Pancreas (tissue), 10 donors: ENCODE measurements at regions not wholly inside any gene's neighbourhood (a gene's known extent, or its start where the extent isn't known, plus 50 kb on each side); places are given as distances from the start of the nearest gene placed in this dataset.
A peak's percentile ranks its signal among the peaks of the same experiment; 100 is the strongest.

Source experiments
- ATAC-seq, 4 donors: fragments of 200-7000 bp; cut with Tn5 transposase; one replicate each; pipeline versions ENCODE4 v1.8.0 to v1.9.1; 2020; ENCODE audit warnings: mild to moderate bottlenecking in 4 of 4, moderate library complexity in 4 of 4
- DNase-seq, 6 donors: peaks; one replicate each; pipeline ENCODE4 v3.0.0-alpha.2; 2020
- FAIRE-seq: peaks from 2 replicates; lab custom pipeline; 2012; peaks lifted over from hg19 to GRCh38; lab: Jason Lieb, UNC
- H3K27ac ChIP-seq, 4 donors: fragments of 200-600 bp; sonication (generic); 1 replicate in 3 of 4; 2 replicates in 1 of 4; pipeline versions ENCODE4 v1.5.0 to v1.8.0; 2020
- H3K27me3 ChIP-seq, 4 donors: fragments of 200-600 bp; one replicate each; pipeline ENCODE4 v1.8.0; 2021
- H3K36me3 ChIP-seq, 3 donors: fragments of 200-600 bp; sonication (generic) in 1 of 3; one replicate each; pipeline versions ENCODE4 v1.5.0 to v1.8.0; 2020 to 2021
- H3K4me1 ChIP-seq, 3 donors: fragments of 200-600 bp; one replicate each; pipeline ENCODE4 v1.8.0; 2021
- H3K4me3 ChIP-seq, 4 donors: fragments of 200-600 bp; sonication (generic) in 2 of 4; one replicate each; pipeline versions ENCODE4 v1.5.0 to v1.8.0; 2020 to 2021
- H3K9me3 ChIP-seq, 4 donors: fragments of 200-600 bp; one replicate each; pipeline ENCODE4 v1.8.0; 2021
- WGBS, 2 donors: extraction: QIAGEN DNeasy Blood & Tissue Kit; methylation state at CpG; one replicate each; pipeline ENCODE4 v1.1.7; 2013; 5-methylcytosine and 5-hydroxymethylcytosine counted together
- intact Hi-C, 3 donors: fragments of 100-400 bp; cut with DNase I; formaldehyde crosslinking; loops; one replicate each; pipeline versions ENCODE4 v1.11.1 to v1.14.2; 2022
- TF ChIP-seq, protein P1 (sequence below), 4 donors: fragments of 200-600 bp; sonication (generic) in 3 of 4; IDR thresholded peaks; one replicate each; pipeline versions ENCODE4 v1.5.0 to v1.8.0; 2021; ENCODE audit warnings: antibody characterized with exemption in 4 of 4
- donor health status: healthy with polysubstance abuse.
- donor health status: DM: no; HTN: no; CAD: no; lungs with moderate emphysema.
- donor health status: DM: no; HTN: no; CAD: no.
- donor health status: control.
- donor health status: control.
- donor health status: Bipolar disorder and iron deficiency.
- donor health status: DM: yes; HTN: yes; CAD: no.
- donor health status: DM: no; HTN: no; CAD: no.
- donor health status: DM: no; HTN: no; CAD: no.
- donor health status: DM: yes; HTN: yes; CAD: no.

- no peaks in the 10 kb centered on the region for H3K4me1 ChIP-seq
- TF ChIP-seq, protein P1, sequence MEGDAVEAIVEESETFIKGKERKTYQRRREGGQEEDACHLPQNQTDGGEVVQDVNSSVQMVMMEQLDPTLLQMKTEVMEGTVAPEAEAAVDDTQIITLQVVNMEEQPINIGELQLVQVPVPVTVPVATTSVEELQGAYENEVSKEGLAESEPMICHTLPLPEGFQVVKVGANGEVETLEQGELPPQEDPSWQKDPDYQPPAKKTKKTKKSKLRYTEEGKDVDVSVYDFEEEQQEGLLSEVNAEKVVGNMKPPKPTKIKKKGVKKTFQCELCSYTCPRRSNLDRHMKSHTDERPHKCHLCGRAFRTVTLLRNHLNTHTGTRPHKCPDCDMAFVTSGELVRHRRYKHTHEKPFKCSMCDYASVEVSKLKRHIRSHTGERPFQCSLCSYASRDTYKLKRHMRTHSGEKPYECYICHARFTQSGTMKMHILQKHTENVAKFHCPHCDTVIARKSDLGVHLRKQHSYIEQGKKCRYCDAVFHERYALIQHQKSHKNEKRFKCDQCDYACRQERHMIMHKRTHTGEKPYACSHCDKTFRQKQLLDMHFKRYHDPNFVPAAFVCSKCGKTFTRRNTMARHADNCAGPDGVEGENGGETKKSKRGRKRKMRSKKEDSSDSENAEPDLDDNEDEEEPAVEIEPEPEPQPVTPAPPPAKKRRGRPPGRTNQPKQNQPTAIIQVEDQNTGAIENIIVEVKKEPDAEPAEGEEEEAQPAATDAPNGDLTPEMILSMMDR (IDR thresholded peaks at IDR 0.05), result no peak
- no peak for FAIRE-seq
- no peaks in the 10 kb centered on the region for H3K36me3 ChIP-seq
- H3K27ac ChIP-seq, result no peak overlapping the region
- H3K4me3 ChIP-seq, result no peak overlapping the region
- no peak for DNase-seq
- intact Hi-C loops, result no loop called here
- 65 to 79% methylated on average over 6 of the region's 6 CpGs for WGBS, 2 donors
- no peaks in the 10 kb centered on the region for H3K27me3 ChIP-seq
- no peak for ATAC-seq
- no peaks in the 10 kb centered on the region for H3K9me3 ChIP-seq
Observed at GRCh38 chr1:193538680-193539079, 352.3 kb upstream of the B3GALT2 start.

DNA sequence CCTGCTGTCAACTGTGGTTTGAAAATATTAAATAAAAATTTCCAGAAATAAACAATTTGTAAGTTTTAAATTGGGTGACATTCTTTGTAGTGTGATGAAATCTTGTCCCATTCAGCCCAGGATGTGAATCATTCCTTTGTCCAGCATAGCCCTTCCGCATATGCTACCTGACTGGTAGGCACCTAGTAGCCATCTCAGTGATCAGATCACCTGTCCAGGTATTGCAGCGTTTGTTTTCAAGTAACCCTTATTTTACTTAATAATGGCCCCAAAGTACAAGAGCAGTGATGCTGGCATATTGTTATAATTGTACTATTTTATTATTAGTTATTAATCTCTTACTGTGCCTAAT lies 351.6 kb upstream of the B3GALT2 start:
- FAIRE-seq (no peak), DNase-seq (no peak), ATAC-seq (no peak)
- Histone ChIP-seq H3K27ac (no peak overlapping the region), H3K27me3 (no peaks in the 10 kb centered on the region), H3K4me3 (no peak overlapping the region), H3K36me3 (no peaks in the 10 kb centered on the region), H3K9me3 (no peaks in the 10 kb centered on the region), H3K4me1 (no peaks in the 10 kb centered on the region)
- WGBS, 2 donors, result 79 to 85% methylated on average over 2 of the region's 2 CpGs
- TF ChIP-seq, protein P1 (IDR thresholded peaks at IDR 0.05), result no peak
- intact Hi-C loops, result no loop called here

DNA sequence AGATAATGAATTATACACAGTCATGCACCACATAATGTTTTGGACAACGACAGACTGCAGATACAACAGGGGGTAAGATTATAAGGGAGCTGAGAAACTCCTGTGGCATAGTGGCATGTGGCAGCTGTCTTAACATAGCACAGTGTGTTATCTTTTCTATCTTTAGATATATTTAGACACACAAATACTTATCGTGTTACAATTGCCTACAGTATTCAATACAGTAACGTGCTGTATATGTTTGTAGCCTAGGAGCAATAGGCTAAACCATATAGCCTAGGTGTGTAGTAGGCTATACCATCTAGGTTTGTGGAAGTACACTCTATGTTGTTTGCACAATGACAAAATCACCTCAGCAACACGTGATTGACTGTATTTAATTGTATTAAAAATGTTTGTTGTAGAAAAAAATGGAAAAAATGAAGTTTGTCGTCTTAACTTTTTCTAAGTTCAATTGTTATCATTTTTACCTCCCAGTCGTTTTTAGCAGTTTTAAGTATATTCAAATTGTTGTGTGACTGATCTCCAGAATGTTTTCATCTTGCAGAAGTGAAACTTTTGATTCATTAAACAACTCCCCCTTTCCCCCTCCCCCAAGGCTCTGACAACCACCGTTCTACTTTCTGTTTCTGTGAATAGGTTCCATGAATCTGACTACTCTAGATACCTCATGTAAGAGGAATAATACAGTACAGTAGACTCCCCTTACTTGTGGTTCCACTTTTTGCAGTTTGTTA lies 351.0 kb upstream of the B3GALT2 start:
- Histone ChIP-seq H3K9me3 (no peaks in the 10 kb centered on the region), H3K4me1 (no peaks in the 10 kb centered on the region), H3K4me3 (no peak overlapping the region), H3K27me3 (no peaks in the 10 kb centered on the region), H3K36me3 (no peaks in the 10 kb centered on the region), H3K27ac (no peak overlapping the region)
- DNase-seq, result no peak
- TF ChIP-seq, protein P1 (IDR thresholded peaks at IDR 0.05), result no peak
- intact Hi-C loops, result no loop called here
- peak in 2 of 4 donors; percentile 34 to 45 for ATAC-seq
- FAIRE-seq, result no peak
- WGBS, 2 donors, result 39 to 40% methylated on average over 7 of the region's 7 CpGs

DNA sequence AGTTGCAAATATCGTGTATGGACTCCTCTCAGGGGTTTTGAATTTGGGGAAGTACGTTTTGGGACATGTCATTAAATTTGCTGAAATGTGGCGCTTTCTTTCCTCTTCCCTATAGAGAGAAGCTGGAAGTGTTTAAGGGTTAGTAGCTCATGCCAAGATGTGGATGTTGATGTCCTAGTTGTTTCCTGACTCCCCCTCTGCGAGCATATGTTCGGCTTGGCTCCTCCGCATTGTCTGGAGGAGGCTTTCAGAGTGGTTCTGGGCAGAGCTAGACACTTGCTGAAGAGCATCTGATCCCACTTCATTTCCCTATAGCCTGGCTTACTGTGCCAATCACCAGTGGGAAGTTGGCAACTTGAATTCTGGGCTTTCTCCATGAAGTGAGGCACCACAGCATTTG lies 347.4 kb upstream of the B3GALT2 start:
- no peak for FAIRE-seq
- 63 to 68% methylated on average over 6 of the region's 6 CpGs for WGBS, 2 donors
- Histone ChIP-seq H3K4me1 (no peaks in the 10 kb centered on the region), H3K4me3 (no peak overlapping the region), H3K27me3 (no peaks in the 10 kb centered on the region), H3K9me3 (no peaks in the 10 kb centered on the region), H3K27ac (no peak overlapping the region), H3K36me3 (no peaks in the 10 kb centered on the region)
- TF ChIP-seq, protein P1 (IDR thresholded peaks at IDR 0.05), result no peak
- intact Hi-C loops, result no loop called here
- no peak for DNase-seq
- ATAC-seq, result no peak

DNA sequence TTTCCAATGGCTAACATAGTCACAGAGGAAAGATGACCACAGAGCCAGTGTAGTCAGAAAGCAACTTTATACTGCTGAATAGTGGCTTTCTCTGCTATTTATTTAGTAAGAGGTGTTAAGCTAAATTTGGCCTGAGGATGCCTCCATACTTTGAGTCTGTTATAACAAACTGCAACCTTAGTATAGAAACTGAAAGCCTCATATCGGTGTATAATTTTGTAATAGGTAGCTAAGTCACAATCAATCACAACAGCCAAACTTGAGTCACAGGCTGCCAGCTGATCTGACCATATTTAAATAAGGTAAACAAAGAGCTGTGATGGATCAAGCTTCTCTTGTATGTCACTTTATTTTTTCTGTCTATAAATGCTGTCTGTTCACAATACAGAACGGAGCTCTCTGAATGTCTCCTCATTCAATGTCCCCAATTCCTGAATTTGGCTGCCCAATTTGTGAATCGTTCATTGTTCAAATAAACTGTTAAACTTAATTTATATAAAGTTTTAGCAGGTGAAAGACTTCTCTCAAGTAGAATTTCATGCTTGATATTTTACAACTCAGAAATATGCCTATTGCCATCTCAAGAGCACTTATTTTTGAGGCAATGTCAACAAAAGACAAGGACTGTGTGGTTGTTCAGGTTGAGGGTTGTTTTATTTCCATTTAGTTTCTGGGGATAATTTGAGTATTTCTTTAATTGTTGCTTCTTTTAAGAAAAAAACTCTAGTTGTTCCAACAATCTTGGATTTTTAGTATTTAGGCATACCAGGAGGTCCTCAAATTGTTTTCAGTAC lies 339.7 kb upstream of the B3GALT2 start:
- 76 to 81% methylated on average over 3 of the region's 3 CpGs for WGBS, 2 donors

More for the DNA sequence above, 339.7 kb upstream of the B3GALT2 start:
- DNase-seq (no peak), ATAC-seq (no peak), FAIRE-seq (no peak)
- Histone ChIP-seq H3K36me3 (no peaks in the 10 kb centered on the region), H3K4me1 (no peaks in the 10 kb centered on the region), H3K27me3 (no peaks in the 10 kb centered on the region), H3K9me3 (no peaks in the 10 kb centered on the region), H3K27ac (no peak overlapping the region), H3K4me3 (no peak overlapping the region)
- TF ChIP-seq, protein P1 (IDR thresholded peaks at IDR 0.05), result no peak
- intact Hi-C loops, result no loop called here
